ENCODE measurements at regions not wholly inside any gene's neighbourhood (a gene's known extent, or its start where the extent isn't known, plus 50 kb on each side); places are given as distances from the start of the nearest gene placed in this dataset.

DNA sequence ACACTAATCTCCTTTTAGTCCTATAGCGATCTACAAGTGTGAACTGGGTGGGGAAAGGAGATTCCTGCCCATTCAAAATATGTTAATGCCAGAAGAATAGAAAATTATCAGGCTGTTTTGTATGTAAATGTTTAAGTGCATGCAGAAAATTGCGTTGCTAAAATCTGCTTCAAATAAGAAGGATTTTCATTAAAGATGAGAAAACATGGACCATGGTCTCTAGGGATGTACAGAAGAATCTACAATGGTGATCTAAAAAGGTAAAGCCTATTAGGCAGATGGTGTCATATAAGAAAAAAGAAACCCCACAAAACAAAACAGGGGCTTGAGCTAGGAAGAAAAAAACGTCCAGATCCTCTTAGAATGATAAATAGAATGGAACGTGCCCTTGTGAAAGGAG lies 287.5 kb upstream of the ROBO1 start:
- Histone ChIP-seq H3K9ac (ENCODE audit: low read depth, low read length) (no peak overlapping the region), H3K9me3 (ENCODE audit: insufficient read depth, low read depth, low read length) (no peaks in the 10 kb centered on the region), H3K4me1 (ENCODE audit: insufficient read depth, low read length) (peaks cover 6% of the 10 kb centered on the region; the same call in 1 of the 2 replicates), H3K27ac (ENCODE audit: low read depth, low read length) (no peak overlapping the region), H3K4me3 (ENCODE audit: low read length) (no peak overlapping the region), H3K36me3 (ENCODE audit: insufficient read depth, low read length) (no peaks in the 10 kb centered on the region), H3K27me3 (ENCODE audit: insufficient read depth, low read length) (no peaks in the 10 kb centered on the region)
- WGBS, result 64% methylated on average over 4 of the region's 4 CpGs

DNA sequence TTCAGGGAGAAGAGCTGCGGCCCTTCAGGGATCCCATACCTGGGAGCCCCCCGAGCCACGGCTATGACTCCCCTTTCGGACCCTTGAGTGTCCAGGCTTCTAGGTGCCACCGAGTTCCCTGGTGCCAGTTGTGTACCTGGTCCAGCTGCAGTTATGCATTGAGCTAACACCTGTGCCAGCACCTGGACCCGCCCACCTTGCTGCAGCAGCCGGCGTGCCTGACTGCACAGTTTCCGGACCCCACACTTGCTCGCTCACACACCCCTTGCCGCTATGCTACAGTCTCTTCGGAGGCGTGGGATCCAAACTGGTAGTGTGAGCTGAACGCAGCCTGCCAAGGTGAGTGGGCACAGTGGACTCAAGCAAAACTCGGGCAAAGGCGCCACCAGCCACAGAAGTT lies 284.5 kb upstream of the ROBO1 start:
- no peaks in the 10 kb centered on the region for H3K36me3 ChIP-seq (ENCODE audit: insufficient read depth, low read length)
- no peaks in the 10 kb centered on the region; the same call in 1 of the 2 replicates for H3K4me1 ChIP-seq (ENCODE audit: insufficient read depth, low read length)
- no peak overlapping the region for H3K9ac ChIP-seq (ENCODE audit: low read depth, low read length)
- 96% methylated on average over 16 of the region's 16 CpGs for WGBS
- no peaks in the 10 kb centered on the region for H3K9me3 ChIP-seq (ENCODE audit: insufficient read depth, low read depth, low read length)
- H3K27ac ChIP-seq (ENCODE audit: low read depth, low read length), result no peak overlapping the region
- no peaks in the 10 kb centered on the region for H3K27me3 ChIP-seq (ENCODE audit: insufficient read depth, low read length)
- H3K4me3 ChIP-seq (ENCODE audit: low read length), result no peak overlapping the region

DNA sequence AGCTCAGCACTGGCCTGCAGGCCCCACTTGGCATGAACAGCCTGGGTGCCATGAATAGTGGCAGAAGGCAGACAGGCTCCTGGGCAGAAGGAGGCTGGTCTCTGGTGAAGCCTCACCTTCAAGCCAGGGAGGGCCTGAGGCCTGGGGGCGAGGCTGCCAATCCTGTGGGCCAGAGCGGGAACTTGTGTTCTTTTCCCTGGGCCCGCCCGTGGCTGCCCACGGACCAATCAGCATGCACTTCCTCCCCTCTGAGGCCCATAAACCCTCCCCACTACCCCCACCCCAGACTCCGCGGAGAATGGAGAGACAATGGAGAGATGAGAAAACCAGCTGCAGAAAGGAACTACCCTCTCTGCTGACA lies 283.8 kb upstream of the ROBO1 start:
- WGBS, result 98% methylated on average over 7 of the region's 7 CpGs
- no peaks in the 10 kb centered on the region for H3K36me3 ChIP-seq (ENCODE audit: insufficient read depth, low read length)
- no peak overlapping the region for H3K9ac ChIP-seq (ENCODE audit: low read depth, low read length)

DNA sequence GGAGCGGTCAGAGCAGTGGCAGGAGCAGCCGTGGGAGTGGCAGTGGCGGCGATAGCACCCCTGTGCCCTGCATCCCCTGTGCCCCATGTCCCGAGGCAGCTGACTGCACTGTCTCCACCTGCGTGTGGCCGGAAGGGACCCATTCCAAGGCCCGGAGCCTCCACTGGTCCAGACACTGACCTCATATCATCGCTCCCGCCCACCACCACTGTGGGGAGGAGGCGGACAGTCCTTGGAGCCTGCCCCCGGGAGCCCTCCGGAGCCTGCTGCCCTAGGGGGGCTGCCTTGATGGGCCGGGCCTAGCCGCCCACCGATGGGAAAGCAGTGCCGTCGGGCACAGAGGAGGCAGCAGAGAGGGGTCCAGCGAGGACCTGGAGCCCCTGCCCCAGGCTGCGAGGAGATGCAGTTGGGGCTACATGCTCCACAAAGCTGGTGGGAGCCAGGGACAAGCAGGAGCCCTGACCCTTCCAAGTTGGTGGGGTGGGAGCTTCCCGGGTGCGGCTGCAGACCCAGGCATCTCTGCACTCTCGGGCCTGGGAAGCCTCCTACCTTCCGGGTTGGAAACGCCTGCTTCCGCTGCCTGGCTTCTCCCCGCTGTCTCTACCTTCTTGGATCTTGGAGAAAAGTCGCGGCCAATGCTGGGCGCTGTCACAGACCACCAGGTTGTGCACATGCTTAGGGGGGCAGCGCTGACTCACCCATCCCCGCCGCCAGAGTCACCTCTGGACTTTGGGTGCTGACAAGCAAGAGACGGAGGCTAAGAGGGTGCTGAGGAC lies 283.2 kb upstream of the ROBO1 start:
- H3K27me3 ChIP-seq (ENCODE audit: insufficient read depth, low read length), result no peaks in the 10 kb centered on the region
- H3K27ac ChIP-seq (ENCODE audit: low read depth, low read length), result no peak overlapping the region
- WGBS, result 94% methylated on average over 34 of the region's 34 CpGs
- H3K9ac ChIP-seq (ENCODE audit: low read depth, low read length), result no peak overlapping the region
- no peaks in the 10 kb centered on the region for H3K36me3 ChIP-seq (ENCODE audit: insufficient read depth, low read length)
- H3K9me3 ChIP-seq (ENCODE audit: insufficient read depth, low read depth, low read length), result no peaks in the 10 kb centered on the region
- no peak overlapping the region for H3K4me3 ChIP-seq (ENCODE audit: low read length)
- H3K4me1 ChIP-seq (ENCODE audit: insufficient read depth, low read length), result no peaks in the 10 kb centered on the region; the same call in 1 of the 2 replicates

More for the DNA sequence above, 283.8 kb upstream of the ROBO1 start:
- Histone ChIP-seq H3K9me3 (ENCODE audit: insufficient read depth, low read depth, low read length) (no peaks in the 10 kb centered on the region), H3K4me1 (ENCODE audit: insufficient read depth, low read length) (no peaks in the 10 kb centered on the region; the same call in 1 of the 2 replicates), H3K27me3 (ENCODE audit: insufficient read depth, low read length) (no peaks in the 10 kb centered on the region), H3K4me3 (ENCODE audit: low read length) (no peak overlapping the region), H3K27ac (ENCODE audit: low read depth, low read length) (no peak overlapping the region)

DNA sequence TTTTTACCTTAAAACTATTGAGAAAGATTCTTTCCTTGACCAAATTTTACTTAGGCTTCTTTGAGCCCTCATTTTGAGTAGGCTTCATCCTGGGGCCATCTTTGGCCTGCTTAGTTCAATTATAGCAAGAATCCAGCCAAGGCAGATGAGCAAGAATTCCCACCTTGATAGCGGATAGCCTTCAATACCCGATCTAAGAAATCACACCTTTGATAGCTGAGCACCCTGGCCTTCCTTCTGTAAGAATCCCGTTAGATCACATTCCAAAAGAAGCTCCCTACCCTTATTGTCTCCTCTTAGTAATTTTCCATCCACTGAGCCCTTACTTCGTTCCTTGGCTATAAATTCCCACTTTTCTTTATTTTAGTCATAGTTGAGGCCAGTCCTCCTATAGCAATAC lies 275.4 kb upstream of the ROBO1 start:
- Histone ChIP-seq H3K9ac (ENCODE audit: low read depth, low read length) (no peak overlapping the region), H3K36me3 (ENCODE audit: insufficient read depth, low read length) (no peaks in the 10 kb centered on the region), H3K27ac (ENCODE audit: low read depth, low read length) (no peak overlapping the region), H3K4me3 (ENCODE audit: low read length) (no peak overlapping the region), H3K27me3 (ENCODE audit: insufficient read depth, low read length) (no peaks in the 10 kb centered on the region), H3K9me3 (ENCODE audit: insufficient read depth, low read depth, low read length) (no peaks in the 10 kb centered on the region), H3K4me1 (ENCODE audit: insufficient read depth, low read length) (peaks cover 6% of the 10 kb centered on the region; the same call in 1 of the 2 replicates)
- 92% methylated on average over 4 of the region's 4 CpGs for WGBS

DNA sequence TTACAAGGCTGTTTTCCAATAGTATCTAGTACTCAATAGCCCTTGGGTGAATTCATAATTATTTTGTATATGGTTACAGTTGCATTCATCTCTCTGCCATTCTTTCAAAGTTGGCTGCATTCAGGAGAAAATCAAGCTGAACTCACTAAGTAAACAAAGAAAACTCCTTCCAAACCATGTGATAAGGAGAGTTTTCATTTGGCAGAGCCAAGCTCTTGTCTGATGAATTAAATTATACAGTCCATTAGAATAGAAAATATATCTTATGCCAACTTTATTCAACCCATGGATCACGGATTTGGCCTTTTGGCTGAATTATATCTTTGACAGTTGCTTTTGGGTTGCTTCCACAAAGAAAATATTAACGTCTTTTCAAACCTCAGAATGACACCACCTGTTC lies 272.3 kb upstream of the ROBO1 start:
- WGBS, result 94% methylated on average over 2 of the region's 2 CpGs
- H3K4me1 ChIP-seq (ENCODE audit: insufficient read depth, low read length), result peaks cover 6% of the 10 kb centered on the region; the same call in 1 of the 2 replicates
- H3K27ac ChIP-seq (ENCODE audit: low read depth, low read length), result no peak overlapping the region
- no peaks in the 10 kb centered on the region for H3K27me3 ChIP-seq (ENCODE audit: insufficient read depth, low read length)
- no peaks in the 10 kb centered on the region for H3K36me3 ChIP-seq (ENCODE audit: insufficient read depth, low read length)
- H3K4me3 ChIP-seq (ENCODE audit: low read length), result no peak overlapping the region
- no peak overlapping the region for H3K9ac ChIP-seq (ENCODE audit: low read depth, low read length)
- H3K9me3 ChIP-seq (ENCODE audit: insufficient read depth, low read depth, low read length), result no peaks in the 10 kb centered on the region

DNA sequence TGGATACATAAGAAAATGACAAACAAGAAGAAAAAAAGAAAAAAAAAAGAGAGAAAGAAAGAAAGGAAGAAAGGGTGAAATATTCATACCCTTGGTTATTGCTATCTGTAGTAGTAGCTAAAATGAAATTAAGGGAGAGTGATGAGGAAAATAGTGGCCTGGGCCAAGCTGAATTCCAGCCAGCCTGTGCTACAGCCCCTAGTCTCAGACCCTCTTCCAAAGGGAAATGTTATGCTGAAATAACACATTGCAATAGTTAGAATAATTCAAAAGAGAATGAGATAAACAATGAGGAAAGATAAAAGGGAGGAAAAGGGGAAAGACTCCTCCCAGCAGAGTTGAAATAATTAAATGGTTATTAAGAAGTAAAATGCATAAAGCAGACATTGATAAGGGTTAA lies 268.4 kb upstream of the ROBO1 start:
- Histone ChIP-seq H3K9ac (ENCODE audit: low read depth, low read length) (no peak overlapping the region), H3K4me1 (ENCODE audit: insufficient read depth, low read length) (no peaks in the 10 kb centered on the region), H3K27ac (ENCODE audit: low read depth, low read length) (no peak overlapping the region), H3K36me3 (ENCODE audit: insufficient read depth, low read length) (no peaks in the 10 kb centered on the region), H3K9me3 (ENCODE audit: insufficient read depth, low read depth, low read length) (no peaks in the 10 kb centered on the region), H3K27me3 (ENCODE audit: insufficient read depth, low read length) (no peaks in the 10 kb centered on the region), H3K4me3 (ENCODE audit: low read length) (no peak overlapping the region)

DNA sequence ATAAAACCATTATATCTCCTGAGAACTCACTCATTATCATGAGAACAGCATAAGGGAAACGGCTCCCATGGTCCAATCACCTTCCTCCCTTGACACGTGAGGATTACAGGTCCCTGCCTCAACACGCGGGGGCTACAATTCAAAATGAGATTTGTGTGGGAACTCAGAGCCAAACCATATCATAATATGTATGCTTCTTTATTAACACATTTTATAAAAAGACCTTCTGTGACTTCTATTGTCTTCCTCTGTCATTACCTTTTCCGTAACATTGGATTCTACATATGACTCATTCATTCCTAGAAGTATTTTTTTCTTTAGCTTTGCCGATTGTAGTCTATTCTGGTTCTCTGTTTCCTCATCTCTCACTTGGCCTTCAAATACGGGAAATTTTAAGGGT lies 267.2 kb upstream of the ROBO1 start:
- Histone ChIP-seq H3K4me1 (ENCODE audit: insufficient read depth, low read length) (no peaks in the 10 kb centered on the region), H3K27me3 (ENCODE audit: insufficient read depth, low read length) (no peaks in the 10 kb centered on the region), H3K9me3 (ENCODE audit: insufficient read depth, low read depth, low read length) (no peaks in the 10 kb centered on the region), H3K9ac (ENCODE audit: low read depth, low read length) (no peak overlapping the region), H3K36me3 (ENCODE audit: insufficient read depth, low read length) (no peaks in the 10 kb centered on the region), H3K4me3 (ENCODE audit: low read length) (no peak overlapping the region), H3K27ac (ENCODE audit: low read depth, low read length) (no peak overlapping the region)
- 92% methylated on average over 7 of the region's 7 CpGs for WGBS

DNA sequence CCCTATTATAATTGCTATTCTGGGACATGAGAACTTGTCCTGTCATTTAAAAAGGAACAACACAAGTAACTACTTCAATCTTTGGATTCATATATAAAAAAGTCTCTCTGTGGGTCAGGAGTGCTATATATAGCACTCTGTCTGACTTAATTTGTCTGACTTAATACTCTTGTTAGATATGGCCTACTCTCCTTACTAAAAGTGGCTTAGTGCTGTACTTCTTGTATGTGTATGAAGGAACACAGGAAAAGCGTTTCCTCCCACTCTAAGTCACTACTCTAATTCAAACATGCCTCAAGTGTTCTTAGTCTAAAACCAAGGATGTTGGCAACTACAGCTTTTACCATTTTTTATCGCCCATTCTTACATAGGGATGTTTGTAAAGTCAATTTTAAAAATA lies 255.2 kb upstream of the ROBO1 start:
- Histone ChIP-seq H3K36me3 (ENCODE audit: insufficient read depth, low read length) (no peaks in the 10 kb centered on the region), H3K4me1 (ENCODE audit: insufficient read depth, low read length) (no peaks in the 10 kb centered on the region), H3K27me3 (ENCODE audit: insufficient read depth, low read length) (no peaks in the 10 kb centered on the region), H3K9me3 (ENCODE audit: insufficient read depth, low read depth, low read length) (no peaks in the 10 kb centered on the region), H3K9ac (ENCODE audit: low read depth, low read length) (no peak overlapping the region), H3K4me3 (ENCODE audit: low read length) (no peak overlapping the region), H3K27ac (ENCODE audit: low read depth, low read length) (no peak overlapping the region)
- 100% methylated on average over 1 of the region's 2 CpGs for WGBS

DNA sequence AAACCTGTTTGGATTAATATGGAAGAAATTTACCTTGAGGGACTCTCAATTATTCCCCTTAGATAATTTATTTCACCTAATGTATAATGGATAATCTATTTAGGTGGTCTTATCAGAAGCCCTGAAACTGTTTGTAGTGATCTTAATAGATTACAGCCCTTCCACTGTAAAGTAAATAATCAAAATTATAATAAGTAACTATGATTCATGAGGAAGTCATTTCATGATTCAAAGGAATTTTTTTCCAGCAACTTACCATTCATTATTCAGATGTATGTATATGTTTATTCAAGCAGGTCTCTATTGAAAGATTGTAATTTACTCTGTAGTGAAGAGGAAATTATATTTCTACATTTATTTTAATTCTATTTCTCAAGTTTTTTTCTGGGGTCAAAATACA lies 250.6 kb upstream of the ROBO1 start:
- no peak overlapping the region for H3K27ac ChIP-seq (ENCODE audit: low read depth, low read length)
- no peaks in the 10 kb centered on the region for H3K36me3 ChIP-seq (ENCODE audit: insufficient read depth, low read length)
- no peaks in the 10 kb centered on the region for H3K9me3 ChIP-seq (ENCODE audit: insufficient read depth, low read depth, low read length)
- H3K4me3 ChIP-seq (ENCODE audit: low read length), result no peak overlapping the region
- H3K4me1 ChIP-seq (ENCODE audit: insufficient read depth, low read length), result no peaks in the 10 kb centered on the region
- no peak overlapping the region for H3K9ac ChIP-seq (ENCODE audit: low read depth, low read length)
- no peaks in the 10 kb centered on the region for H3K27me3 ChIP-seq (ENCODE audit: insufficient read depth, low read length)

DNA sequence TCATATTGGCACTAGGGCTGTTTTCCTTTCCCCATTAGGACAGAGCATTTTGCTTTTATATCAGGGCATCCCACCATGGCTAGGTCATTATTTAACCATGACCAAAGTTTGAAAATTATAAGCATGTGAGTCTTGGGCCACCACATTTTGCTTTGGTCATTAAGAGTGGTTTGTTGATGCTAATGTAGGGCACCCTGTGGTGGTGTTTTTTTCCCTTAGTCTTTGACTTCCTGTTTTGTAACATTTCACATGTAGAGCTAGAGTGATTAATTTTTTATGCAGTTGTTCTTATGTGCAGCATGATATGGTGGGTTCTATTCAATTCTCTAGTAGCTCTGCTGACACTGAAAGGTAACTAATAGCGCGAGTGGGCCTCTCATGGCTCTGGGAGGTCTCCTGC lies 249.6 kb upstream of the ROBO1 start:
- H3K36me3 ChIP-seq (ENCODE audit: insufficient read depth, low read length), result no peaks in the 10 kb centered on the region
- H3K9me3 ChIP-seq (ENCODE audit: insufficient read depth, low read depth, low read length), result no peaks in the 10 kb centered on the region
- 96% methylated on average over 2 of the region's 2 CpGs for WGBS
- no peak overlapping the region for H3K9ac ChIP-seq (ENCODE audit: low read depth, low read length)
- no peaks in the 10 kb centered on the region for H3K27me3 ChIP-seq (ENCODE audit: insufficient read depth, low read length)
- no peak overlapping the region for H3K4me3 ChIP-seq (ENCODE audit: low read length)
- no peaks in the 10 kb centered on the region for H3K4me1 ChIP-seq (ENCODE audit: insufficient read depth, low read length)
- no peak overlapping the region for H3K27ac ChIP-seq (ENCODE audit: low read depth, low read length)

DNA sequence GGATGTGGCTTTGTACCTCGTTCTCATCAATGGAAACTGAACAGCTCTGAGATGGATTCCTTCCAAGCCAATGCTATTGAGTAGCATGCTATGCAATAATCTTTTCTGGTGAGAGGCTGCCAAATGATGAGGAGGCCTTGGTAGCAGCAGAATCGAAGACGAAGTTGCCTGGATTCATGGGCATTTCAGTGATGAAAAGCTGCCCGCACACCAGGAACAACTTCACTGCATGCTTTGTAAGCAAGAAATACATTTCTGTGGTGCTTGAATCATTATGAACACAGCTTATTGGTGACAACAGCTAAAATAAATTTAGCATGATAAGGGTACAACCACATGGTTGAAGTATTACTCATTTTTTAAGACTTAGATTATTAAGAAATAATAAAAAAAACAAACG lies 246.8 kb upstream of the ROBO1 start:
- H3K9ac ChIP-seq (ENCODE audit: low read depth, low read length), result no peak overlapping the region
- no peaks in the 10 kb centered on the region for H3K36me3 ChIP-seq (ENCODE audit: insufficient read depth, low read length)
- H3K4me1 ChIP-seq (ENCODE audit: insufficient read depth, low read length), result no peaks in the 10 kb centered on the region
- 96% methylated on average over 4 of the region's 5 CpGs for WGBS
- no peaks in the 10 kb centered on the region for H3K27me3 ChIP-seq (ENCODE audit: insufficient read depth, low read length)
- no peaks in the 10 kb centered on the region for H3K9me3 ChIP-seq (ENCODE audit: insufficient read depth, low read depth, low read length)
- H3K27ac ChIP-seq (ENCODE audit: low read depth, low read length), result no peak overlapping the region
- H3K4me3 ChIP-seq (ENCODE audit: low read length), result no peak overlapping the region

Data from HUES64 (cell line).